ENCODE measurements at regions not wholly inside any gene's neighbourhood (a gene's known extent, or its start where the extent isn't known, plus 50 kb on each side); places are given as distances from the start of the nearest gene placed in this dataset.

DNA sequence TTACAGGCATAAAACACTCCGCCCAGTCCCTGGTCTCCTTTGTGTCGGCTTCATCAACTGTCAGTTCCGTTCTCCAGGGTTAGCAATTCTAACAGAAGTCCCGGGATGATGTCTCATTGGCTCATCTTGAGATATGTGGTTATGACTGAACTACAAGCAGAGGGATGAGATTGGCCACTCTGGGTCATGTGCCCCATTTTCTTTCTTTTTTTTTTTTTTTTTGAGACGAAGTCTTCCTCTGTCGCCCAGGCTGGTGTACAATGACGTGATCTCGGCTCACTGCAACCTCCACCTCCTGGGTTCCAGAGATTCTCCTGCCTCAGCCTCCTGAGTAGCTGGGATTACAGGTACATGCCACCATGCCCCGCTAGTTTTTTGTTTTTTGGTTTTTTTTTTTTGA lies 95.4 kb upstream of the MRI1 start:
- TF ChIP-seq, protein P1, sequence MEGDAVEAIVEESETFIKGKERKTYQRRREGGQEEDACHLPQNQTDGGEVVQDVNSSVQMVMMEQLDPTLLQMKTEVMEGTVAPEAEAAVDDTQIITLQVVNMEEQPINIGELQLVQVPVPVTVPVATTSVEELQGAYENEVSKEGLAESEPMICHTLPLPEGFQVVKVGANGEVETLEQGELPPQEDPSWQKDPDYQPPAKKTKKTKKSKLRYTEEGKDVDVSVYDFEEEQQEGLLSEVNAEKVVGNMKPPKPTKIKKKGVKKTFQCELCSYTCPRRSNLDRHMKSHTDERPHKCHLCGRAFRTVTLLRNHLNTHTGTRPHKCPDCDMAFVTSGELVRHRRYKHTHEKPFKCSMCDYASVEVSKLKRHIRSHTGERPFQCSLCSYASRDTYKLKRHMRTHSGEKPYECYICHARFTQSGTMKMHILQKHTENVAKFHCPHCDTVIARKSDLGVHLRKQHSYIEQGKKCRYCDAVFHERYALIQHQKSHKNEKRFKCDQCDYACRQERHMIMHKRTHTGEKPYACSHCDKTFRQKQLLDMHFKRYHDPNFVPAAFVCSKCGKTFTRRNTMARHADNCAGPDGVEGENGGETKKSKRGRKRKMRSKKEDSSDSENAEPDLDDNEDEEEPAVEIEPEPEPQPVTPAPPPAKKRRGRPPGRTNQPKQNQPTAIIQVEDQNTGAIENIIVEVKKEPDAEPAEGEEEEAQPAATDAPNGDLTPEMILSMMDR (IDR thresholded peaks at IDR 0.05) = no peak
- TF ChIP-seq POLR2A (IDR thresholded peaks at IDR 0.05) = no peak

All from uterus (tissue), 2 donors.